OCI-LY1 (cell line): ENCODE measurements at regions not wholly inside any gene's neighbourhood (a gene's known extent, or its start where the extent isn't known, plus 50 kb on each side); places are given as distances from the start of the nearest gene placed in this dataset.

Experiments
- H2AFZ ChIP-seq: fragments of 200-600 bp; sonication (generic), shearing (Covaris generic); 2 replicates; pipeline ENCODE4 v1.6.0; 2014; ENCODE audit warnings: antibody characterized with exemption, mild to moderate bottlenecking, low read length
- H3F3A ChIP-seq: fragments of 200-600 bp; sonication (generic), shearing (Covaris generic); 2 replicates; pipeline ENCODE4 v1.6.0; 2014; ENCODE audit warnings: mild to moderate bottlenecking, antibody characterized with exemption, low read length, moderate library complexity; ENCODE audit not compliant: insufficient read depth
- H3K27ac ChIP-seq: fragments of 200-600 bp; sonication (generic); 2 replicates; pipeline ENCODE4 v1.5.1; 2014; ENCODE audit warnings: low read length, mixed run types, mild to moderate bottlenecking, low read depth; ENCODE audit not compliant: poor library complexity, severe bottlenecking
- H3K27me3 ChIP-seq: fragments of 200-600 bp; sonication (generic); 2 replicates; pipeline ENCODE4 v1.6.0; 2014; ENCODE audit warnings: antibody characterized with exemption, mild to moderate bottlenecking, low read length, moderate library complexity; ENCODE audit not compliant: insufficient read depth
- H3K36me3 ChIP-seq: fragments of 200-600 bp; sonication (generic); 2 replicates; pipeline ENCODE4 v1.6.1; 2014; ENCODE audit warnings: mild to moderate bottlenecking, antibody characterized with exemption, low read length, moderate library complexity, mixed read lengths; ENCODE audit not compliant: insufficient read depth
- H3K4me1 ChIP-seq: fragments of 200-600 bp; sonication (generic); 2 replicates; pipeline ENCODE4 v1.5.1; 2014; ENCODE audit warnings: mild to moderate bottlenecking, low read length, moderate library complexity; ENCODE audit not compliant: insufficient read depth, severe bottlenecking
- H3K4me2 ChIP-seq: fragments of 200-600 bp; sonication (generic), shearing (Covaris generic); 2 replicates; pipeline ENCODE4 v1.6.1; 2014; ENCODE audit warnings: low read length
- H3K4me3 ChIP-seq: fragments of 200-600 bp; sonication (generic); 2 replicates; pipeline ENCODE4 v1.5.1; 2014; ENCODE audit warnings: low read length, low read depth, mild to moderate bottlenecking, mixed read lengths; ENCODE audit not compliant: poor library complexity, severe bottlenecking
- H3K79me2 ChIP-seq: fragments of 200-600 bp; shearing (Covaris generic); 2 replicates; pipeline ENCODE4 v1.6.1; 2016; ENCODE audit warnings: mixed run types, low read length, mixed read lengths; ENCODE audit not compliant: insufficient read depth
- H3K9ac ChIP-seq: fragments of 200-600 bp; sonication (generic), shearing (Covaris generic); 2 replicates; pipeline ENCODE4 v1.6.1; 2014; ENCODE audit warnings: mild to moderate bottlenecking, low read length, mixed read lengths
- H3K9me2 ChIP-seq: fragments of 200-600 bp; sonication (generic), shearing (Covaris generic); 2 replicates; pipeline ENCODE4 v1.6.1; 2014; ENCODE audit warnings: low read depth, mild to moderate bottlenecking, low read length, mixed read lengths
- H3K9me3 ChIP-seq: fragments of 200-600 bp; shearing (Covaris generic); 2 replicates; pipeline ENCODE4 v1.6.1; 2014; ENCODE audit warnings: low read length, mixed read lengths
- H4K20me1 ChIP-seq: fragments of 200-600 bp; sonication (generic), shearing (Covaris generic); 2 replicates; pipeline ENCODE4 v1.6.0; 2016; ENCODE audit warnings: mild to moderate bottlenecking, low read length; ENCODE audit not compliant: insufficient read depth
- CTCF ChIP-seq: fragments of 200-600 bp; sonication (generic), shearing (Covaris generic); IDR thresholded peaks from 2 replicates; pipeline ENCODE4 v1.5.1; 2017; ENCODE audit warnings: mild to moderate bottlenecking, antibody characterized with exemption, low read length, moderate library complexity, mixed read lengths
- EZH2 ChIP-seq: fragments of 200-600 bp; sonication (generic), shearing (Covaris generic); IDR thresholded peaks from 2 replicates; pipeline ENCODE4 v1.8.0; 2017; ENCODE audit warnings: borderline replicate concordance, mixed run types, mild to moderate bottlenecking, antibody characterized with exemption, low read length, moderate library complexity, mixed read lengths

- Histone ChIP-seq H3K27ac (no peak overlapping the region), H3F3A (no peaks in the 10 kb centered on the region), H3K4me2 (no peak overlapping the region), H3K4me3 (no peak overlapping the region), H3K4me1 (no peaks in the 10 kb centered on the region), H3K9me3 (no peaks in the 10 kb centered on the region), H3K27me3 (no peaks in the 10 kb centered on the region), H4K20me1 (no peaks in the 10 kb centered on the region), H2AFZ (no peak overlapping the region), H3K9me2 (no peaks in the 10 kb centered on the region), H3K9ac (no peak overlapping the region), H3K79me2 (no peaks in the 10 kb centered on the region), H3K36me3 (no peaks in the 10 kb centered on the region)
- no peak for TF ChIP-seq EZH2
- no peak for TF ChIP-seq CTCF
These were observed 156.5 kb upstream of the FOXA2 start for GRCh38 chr20:22740829-22741228.

- Histone ChIP-seq H3K4me3 (no peak overlapping the region), H3K79me2 (no peaks in the 10 kb centered on the region), H3K4me2 (no peak overlapping the region), H3K9me3 (no peaks in the 10 kb centered on the region), H3K9me2 (no peaks in the 10 kb centered on the region), H3K9ac (no peak overlapping the region), H2AFZ (no peak overlapping the region), H3K36me3 (no peaks in the 10 kb centered on the region), H4K20me1 (no peaks in the 10 kb centered on the region), H3K27ac (no peak overlapping the region), H3F3A (no peaks in the 10 kb centered on the region), H3K27me3 (no peaks in the 10 kb centered on the region), H3K4me1 (no peaks in the 10 kb centered on the region)
- TF ChIP-seq EZH2 (no peak), CTCF (no peak)
These were observed 160.2 kb upstream of the FOXA2 start for GRCh38 chr20:22744341-22745193.

- TF ChIP-seq CTCF (no peak), EZH2 (no peak)
- no peaks in the 10 kb centered on the region for H3F3A ChIP-seq
- H3K4me1 ChIP-seq, result no peaks in the 10 kb centered on the region
- no peaks in the 10 kb centered on the region for H3K9me3 ChIP-seq
- H3K27ac ChIP-seq, result no peak overlapping the region
- H3K27me3 ChIP-seq, result no peaks in the 10 kb centered on the region
- H2AFZ ChIP-seq, result no peak overlapping the region
- H3K36me3 ChIP-seq, result no peaks in the 10 kb centered on the region
- H4K20me1 ChIP-seq, result no peaks in the 10 kb centered on the region
- H3K4me3 ChIP-seq, result no peak overlapping the region
- no peaks in the 10 kb centered on the region for H3K79me2 ChIP-seq
- H3K9me2 ChIP-seq, result no peaks in the 10 kb centered on the region
- H3K4me2 ChIP-seq, result no peak overlapping the region
- no peak overlapping the region for H3K9ac ChIP-seq
These were observed 160.8 kb upstream of the FOXA2 start for GRCh38 chr20:22745194-22745500.
